ENCODE measurements at regions not wholly inside any gene's neighbourhood (a gene's known extent, or its start where the extent isn't known, plus 50 kb on each side); places are given as distances from the start of the nearest gene placed in this dataset.
"Not testable (repeated sequence)": the region's sequence is repeated elsewhere in the genome, so short reads cannot be mapped to it uniquely, and the experiment has no call there.

- DNase-seq, result no peak
These were observed 117.9 kb upstream of the MED14 start for GRCh38 chrX:40853004-40853815.

- DNase-seq, result no peak
These were observed 118.4 kb upstream of the MED14 start for GRCh38 chrX:40853816-40854123.

- no peak for DNase-seq
These were observed 118.9 kb upstream of the MED14 start for GRCh38 chrX:40854242-40854641.

DNA sequence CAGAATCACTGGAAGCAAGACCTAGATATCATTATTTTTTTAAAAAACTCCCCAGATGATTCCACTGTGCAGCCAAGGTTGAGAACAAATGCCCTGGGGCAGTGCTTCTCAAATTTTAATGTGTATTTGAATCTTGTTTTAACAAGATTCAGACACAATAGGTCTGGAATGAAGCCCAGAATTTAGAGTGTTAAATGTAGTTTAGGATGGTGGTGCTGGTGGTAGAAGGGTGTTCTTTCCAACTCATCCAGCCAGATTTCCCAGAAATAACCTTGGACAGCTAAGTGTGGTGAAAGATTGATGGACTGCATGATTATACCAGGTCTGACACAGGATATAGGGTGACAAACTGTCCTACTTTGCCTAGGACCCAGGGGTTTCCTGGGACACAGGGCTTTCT, 120.1 kb upstream of the MED14 start:
- DNase-seq, result no peak

GRCh38 chrX:40855932-40856515, 120.7 kb upstream of the MED14 start:
- no peak for DNase-seq

DNA sequence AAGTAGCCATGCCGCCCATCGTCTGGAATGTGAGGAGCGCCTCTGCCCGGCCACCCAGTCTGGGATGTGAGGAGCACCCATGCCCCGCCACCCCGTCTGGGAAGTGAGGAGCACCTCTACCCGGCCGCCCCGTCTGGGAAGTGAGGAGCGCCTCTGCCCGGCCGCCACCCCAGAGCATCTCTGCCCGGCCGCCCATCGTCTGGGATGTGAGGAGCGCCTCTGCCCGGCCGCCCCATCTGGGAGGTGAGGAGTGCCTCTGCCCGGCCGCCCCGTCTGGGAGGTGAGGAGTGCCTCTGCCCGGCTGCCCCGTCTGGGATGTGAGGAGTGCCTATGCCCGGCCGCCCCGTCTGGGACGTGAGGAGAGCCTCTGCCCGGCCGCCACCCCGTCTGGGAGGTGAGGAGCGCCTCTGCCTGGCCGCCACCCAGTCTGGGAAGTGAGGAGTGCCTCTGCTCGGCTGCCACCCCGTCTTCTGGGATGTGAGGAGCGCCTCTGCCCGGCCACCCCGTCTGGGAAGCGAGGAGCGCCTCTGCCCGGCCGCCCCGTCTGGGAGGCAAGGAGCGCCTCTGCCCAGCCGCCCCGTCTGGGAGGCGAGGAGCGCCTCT, 126.7 kb upstream of the MED14 start:
- DNase-seq, result not testable (repeated sequence)

DNA sequence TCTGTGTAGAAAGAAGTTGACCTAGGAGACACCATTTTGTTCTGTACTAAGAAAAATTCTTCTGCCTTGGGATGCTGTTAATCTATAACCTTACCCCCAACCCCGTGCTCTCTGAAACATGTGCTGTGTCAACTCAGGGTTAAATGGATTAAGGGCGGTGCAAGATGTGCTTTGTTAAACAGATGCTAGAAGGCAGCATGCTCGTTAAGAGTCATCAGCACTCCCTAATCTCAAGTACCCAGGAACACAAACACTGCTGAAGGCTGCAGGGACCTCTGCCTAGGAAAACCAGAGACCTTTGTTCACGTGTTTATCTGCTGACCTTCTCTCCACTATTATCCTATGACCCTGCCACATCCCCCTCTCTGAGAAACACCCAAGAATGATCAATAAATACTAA, 127.9 kb upstream of the MED14 start:
- DNase-seq, result not testable (repeated sequence)

- no peak for DNase-seq
These were observed 128.3 kb upstream of the MED14 start for GRCh38 chrX:40863671-40864070.

- DNase-seq, result no peak
These were observed 129.6 kb upstream of the MED14 start for GRCh38 chrX:40864972-40865371.

GRCh38 chrX:40866893-40867292, 131.6 kb upstream of the MED14 start:
- no peak for DNase-seq

DNA sequence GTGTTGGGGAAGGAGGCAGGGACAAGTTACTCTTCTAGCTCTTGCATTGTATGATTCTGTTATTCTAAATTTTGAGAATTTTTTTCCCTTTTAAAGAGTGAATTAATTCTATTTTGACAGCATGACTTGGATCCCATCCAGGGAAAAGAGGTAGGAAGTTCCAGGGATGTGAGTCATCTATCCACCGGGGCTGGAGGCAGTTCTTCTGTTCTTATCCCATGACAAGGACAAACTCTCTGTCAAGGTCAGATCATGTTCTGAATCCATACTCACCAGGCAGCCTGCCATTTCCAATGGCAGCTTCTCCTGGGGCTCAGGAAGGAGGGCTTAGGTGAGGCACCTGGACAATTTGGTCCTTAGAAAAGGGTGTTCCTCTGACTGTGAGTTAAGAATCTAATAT, 132.0 kb upstream of the MED14 start:
- no peak for DNase-seq

DNA sequence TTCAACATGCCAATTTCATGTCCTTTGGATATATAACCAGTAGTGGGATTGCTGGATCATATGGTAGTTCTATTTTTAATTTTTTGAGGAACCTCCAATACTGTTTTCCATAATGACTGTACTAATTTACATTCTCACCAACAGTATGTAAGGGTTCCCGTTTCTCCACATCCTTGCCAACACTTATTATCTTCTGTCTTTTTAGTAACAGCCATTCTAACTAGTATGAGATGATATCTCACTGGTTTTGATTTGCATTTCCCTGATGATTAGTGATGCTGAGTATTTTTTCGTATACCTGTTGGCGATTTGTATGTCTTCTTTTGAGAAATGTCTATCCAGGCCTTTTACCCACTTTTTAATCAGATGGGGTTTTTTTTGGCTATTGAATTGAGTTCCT, 133.5 kb upstream of the MED14 start:
- no peak for DNase-seq

DNA sequence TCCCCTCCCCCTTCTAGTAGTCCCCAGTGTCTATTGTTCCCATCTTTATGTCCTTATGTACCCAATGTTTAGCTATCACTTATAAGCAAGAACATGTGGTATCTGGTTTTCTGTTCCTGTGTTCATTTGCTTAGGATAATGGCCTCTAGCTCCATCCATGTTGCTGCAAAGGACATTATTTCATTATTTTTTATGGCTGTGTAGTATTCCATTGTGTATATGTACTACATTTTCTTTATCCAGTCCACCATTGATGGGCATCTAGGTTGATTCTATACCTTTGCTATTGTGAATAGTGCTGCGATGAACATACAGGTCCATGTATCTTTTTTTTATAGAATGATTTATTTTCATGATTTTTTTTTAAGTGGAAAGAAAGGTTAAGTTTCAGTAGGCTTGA, 135.6 kb upstream of the MED14 start:
- not testable (repeated sequence) for DNase-seq

- DNase-seq, result no peak
These were observed 136.2 kb upstream of the MED14 start for GRCh38 chrX:40871385-40872082.

DNA sequence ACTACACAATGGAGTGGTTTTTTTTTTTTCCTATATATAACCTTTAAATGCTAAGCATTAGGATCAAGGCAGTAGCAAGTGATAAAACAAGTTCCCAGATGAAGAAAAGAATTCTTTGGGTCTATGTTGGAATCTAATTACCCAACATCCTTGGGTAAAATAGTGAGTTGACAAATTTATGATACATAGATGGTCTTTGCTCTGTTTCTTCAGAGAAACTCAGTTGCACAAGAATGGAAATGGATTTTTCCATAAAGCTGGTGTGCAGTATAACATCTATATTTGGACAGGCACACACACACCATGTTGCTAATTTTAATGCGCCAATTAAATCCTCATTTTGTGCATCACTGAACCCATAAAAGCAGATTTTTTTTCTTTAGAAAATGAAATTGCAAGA, 137.0 kb upstream of the MED14 start:
- DNase-seq, result no peak

GRCh38 chrX:40875476-40875875, 140.1 kb upstream of the MED14 start:
- DNase-seq, result no peak

GRCh38 chrX:40877887-40878286, 142.5 kb upstream of the MED14 start:
- peak; percentile 10 for DNase-seq

DNA sequence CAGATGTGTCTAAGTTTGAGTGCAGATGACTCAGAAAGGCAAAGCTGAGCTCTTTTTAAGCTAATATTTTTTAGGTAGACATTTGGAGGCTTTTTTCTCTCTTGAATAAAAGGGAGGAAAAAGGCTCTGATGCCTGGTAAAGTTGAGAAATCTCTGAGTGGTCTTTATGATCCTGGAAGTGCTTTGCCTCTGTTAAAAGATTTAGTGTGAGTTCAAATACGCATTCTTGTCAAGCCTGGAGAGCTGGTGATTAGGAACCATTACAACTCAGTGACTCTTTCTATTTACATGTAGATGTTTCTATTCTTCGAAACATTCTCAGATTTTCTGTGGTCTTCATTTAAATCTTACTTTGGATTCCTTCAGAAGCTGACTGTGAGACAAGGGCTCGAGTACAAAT, 143.4 kb upstream of the MED14 start:
- DNase-seq, result no peak

GRCh38 chrX:40879172-40879571, 143.8 kb upstream of the MED14 start:
- DNase-seq, result not testable (repeated sequence)

GRCh38 chrX:40880712-40881111, 145.4 kb upstream of the MED14 start:
- DNase-seq, result no peak

- DNase-seq, result no peak
These were observed 147.8 kb upstream of the MED14 start for GRCh38 chrX:40883021-40883619.

DNA sequence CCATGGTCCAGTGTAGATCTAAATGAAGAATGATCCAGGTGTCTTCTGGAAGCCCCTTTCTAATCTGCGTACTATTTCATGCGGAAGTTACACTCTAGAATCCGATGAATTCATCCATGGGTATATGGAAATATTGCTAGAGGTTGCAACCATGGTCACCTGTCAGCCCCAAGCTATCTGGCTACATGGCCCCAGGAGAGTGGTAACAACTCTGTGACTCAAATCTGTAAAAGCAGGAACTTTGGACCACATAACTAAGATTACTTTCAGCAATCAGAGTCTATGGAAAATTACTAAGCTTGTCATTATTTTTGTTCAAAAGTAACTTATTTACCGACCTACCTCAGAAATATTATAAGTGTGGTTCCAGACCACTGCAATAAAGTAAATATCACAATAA, 150.6 kb upstream of the MED14 start:
- no peak for DNase-seq

DNA sequence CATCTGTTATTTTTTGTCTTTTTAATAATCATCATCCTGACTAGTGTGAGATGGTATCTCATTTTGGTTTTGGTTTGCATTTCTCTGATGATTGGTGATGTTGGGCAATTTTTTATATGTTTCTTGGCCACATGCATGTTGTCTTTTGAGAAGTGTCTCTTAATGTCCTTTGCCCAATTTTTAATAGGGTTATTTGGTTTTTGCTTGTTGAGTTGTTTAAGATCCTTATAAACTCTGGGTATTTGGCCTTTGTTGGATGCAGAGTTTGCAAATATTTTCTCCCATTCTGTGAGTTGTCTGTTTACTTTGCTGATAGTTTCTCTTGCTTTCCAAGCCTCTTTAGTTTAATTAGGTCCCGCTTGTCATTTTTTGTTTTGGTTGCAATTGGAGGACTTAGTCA, 152.1 kb upstream of the MED14 start:
- DNase-seq, result no peak

DNA sequence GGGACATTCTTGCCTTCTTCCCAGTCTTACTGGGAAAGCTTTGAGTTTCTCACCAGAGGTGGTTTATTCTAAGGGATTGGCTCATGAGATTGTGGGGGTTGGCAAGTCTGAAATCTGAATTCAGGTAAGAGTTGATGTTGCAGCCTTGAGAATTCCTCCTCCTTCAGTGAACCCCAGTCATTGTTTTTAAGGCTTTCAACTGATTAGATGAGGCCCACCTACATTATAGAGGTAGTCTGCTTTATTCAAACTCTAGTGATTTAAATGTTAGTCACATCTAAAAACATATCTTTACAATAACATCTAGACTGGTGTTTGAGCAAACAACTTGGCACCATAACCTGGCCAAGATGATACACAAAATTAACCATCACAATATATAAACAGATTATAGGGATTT, 156.5 kb upstream of the MED14 start:
- no peak for DNase-seq

Data from activated gamma-delta T cell treated with Interleukin-2 at 50 U/mL for 16 hours (primary cell).